ENCODE measurements at regions not wholly inside any gene's neighbourhood (a gene's known extent, or its start where the extent isn't known, plus 50 kb on each side); places are given as distances from the start of the nearest gene placed in this dataset.

DNA sequence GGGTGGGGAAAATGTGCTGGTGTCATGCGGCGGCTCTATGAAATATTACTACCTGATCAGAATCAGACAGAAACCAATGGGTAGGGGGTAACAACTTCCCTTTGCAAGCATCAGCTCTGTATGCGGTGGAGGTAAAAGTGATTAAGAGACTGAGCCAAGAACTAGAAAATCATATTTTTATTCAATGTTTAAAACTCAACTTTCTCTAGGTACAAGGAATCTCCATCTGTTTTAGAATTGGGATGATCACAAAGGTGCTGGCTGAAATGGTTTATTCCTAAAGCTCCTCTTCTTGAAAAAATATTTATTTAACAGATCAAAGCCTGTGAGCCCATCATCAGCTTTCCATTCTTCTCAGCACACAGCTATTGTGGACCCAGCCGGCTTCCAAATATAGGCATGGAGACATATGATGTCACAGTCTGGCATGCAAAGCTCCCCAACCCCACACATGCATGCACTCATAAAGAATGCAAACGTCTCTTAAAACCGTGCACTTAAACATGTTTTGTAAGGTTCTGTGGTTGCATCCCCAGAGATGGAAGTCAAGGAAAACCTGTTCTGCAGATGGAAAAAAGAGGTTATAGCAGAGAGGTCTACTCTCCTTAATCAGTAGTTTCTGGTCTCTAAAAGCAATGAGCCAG, 126.0 kb downstream of the SKIDA1 start:
- TF ChIP-seq EZH2 (IDR thresholded peaks at IDR 0.05; ENCODE audit: low read length) (no peak), CTCF (optimal IDR thresholded peaks at IDR 0.05 in 1 of 3, IDR thresholded peaks at IDR 0.05 in 1 of 3, conservative IDR thresholded peaks at IDR 0.05 in 1 of 3; ENCODE audit: extremely low read depth in 1 of 3, insufficient read depth in 2 of 3, low read length in 3 of 3) (no peak)

Measured in keratinocyte (primary cell).